NB4 (cell line): ENCODE measurements at regions not wholly inside any gene's neighbourhood (a gene's known extent, or its start where the extent isn't known, plus 50 kb on each side); places are given as distances from the start of the nearest gene placed in this dataset.
"Not testable (repeated sequence)": the region's sequence is repeated elsewhere in the genome, so short reads cannot be mapped to it uniquely, and the experiment has no call there.

Source experiments
- DNase-seq: peaks from one replicate; pipeline ENCODE4 v3.0.0; 2010; ENCODE audit warnings: low read depth
- H3K4me3 ChIP-seq: one replicate; pipeline ENCODE4 v1.5.1; 2011; ENCODE audit warnings: mild to moderate bottlenecking, low read depth, low read length, moderate library complexity
- CTCF ChIP-seq: IDR thresholded peaks from one replicate; pipeline ENCODE4 v1.5.1; 2012; ENCODE audit warnings: low read depth, low read length
- MYC ChIP-seq: IDR thresholded peaks from 2 replicates; pipeline ENCODE4 v1.6.1; 2011; ENCODE audit warnings: low read depth, low read length

GRCh38 chr4:56575820-56576429 lies 70.3 kb downstream of the ARL9 start:
- TF ChIP-seq CTCF: peak; percentile 32
- no peak for TF ChIP-seq MYC
- DNase-seq: peak; percentile 42
- H3K4me3 ChIP-seq: no peak overlapping the region

- not testable (repeated sequence) for H3K4me3 ChIP-seq, DNase-seq
Observed at GRCh38 chr4:56592417-56592816, 86.8 kb downstream of the ARL9 start.
